GM21786 (cell line): ENCODE measurements at regions not wholly inside any gene's neighbourhood (a gene's known extent, or its start where the extent isn't known, plus 50 kb on each side); places are given as distances from the start of the nearest gene placed in this dataset.
"Not testable (repeated sequence)": the region's sequence is repeated elsewhere in the genome, so short reads cannot be mapped to it uniquely, and the experiment has no call there.

Experiments
- ATAC-seq: cut with Tn5 transposase; IDR thresholded peaks from one replicate; pipeline ENCODE4 v1.9.1; 2021; ENCODE audit not compliant: unreplicated experiment

DNA sequence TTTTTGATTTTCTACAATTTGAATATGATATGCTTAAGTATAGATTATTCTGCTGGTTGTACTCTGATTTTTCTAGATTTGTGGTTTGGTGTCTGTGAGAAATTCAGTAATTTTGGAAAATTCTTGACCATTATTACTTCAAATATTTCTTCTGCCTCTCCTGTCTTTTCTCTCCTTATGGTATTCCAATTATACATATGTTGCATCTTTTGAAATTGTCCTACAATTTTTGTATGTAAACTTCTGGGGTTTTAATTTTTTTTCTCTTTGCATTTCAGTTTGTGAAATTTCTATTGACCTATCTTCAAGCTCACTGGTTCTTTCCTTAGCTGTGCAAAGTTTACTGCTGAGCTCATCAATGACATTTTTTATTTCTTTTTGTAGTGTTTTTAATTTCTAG is 534.4 kb upstream of the SLC35B3 start:
- no peak for ATAC-seq

DNA sequence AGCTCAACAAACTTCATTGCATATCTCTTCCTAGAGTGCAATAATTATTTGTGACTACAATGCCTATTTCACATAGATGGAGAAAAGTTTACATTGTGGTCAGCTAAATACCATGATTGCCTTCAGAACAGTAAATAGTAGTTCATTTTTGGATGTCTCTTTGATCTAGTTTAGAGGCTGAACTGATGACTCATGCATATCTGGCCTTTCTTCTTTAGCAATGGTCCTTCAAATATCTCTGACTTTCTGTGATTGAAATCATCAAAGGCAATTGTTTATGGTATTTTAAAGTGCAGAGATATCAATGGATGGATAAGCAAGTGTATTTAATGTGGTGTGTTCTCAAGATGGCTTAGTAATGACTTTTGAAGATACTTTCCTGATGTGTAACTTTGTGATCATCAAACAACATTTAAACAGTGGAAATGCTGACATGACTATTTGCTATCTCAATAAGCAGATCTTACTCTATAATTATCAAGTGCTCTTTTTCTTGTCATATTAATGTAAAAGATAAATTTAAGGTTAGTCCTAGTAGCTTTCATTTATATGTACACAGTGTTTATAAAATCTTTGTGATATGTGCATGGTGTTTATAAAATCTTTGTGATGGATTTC is 523.7 kb upstream of the SLC35B3 start:
- ATAC-seq = no peak

DNA sequence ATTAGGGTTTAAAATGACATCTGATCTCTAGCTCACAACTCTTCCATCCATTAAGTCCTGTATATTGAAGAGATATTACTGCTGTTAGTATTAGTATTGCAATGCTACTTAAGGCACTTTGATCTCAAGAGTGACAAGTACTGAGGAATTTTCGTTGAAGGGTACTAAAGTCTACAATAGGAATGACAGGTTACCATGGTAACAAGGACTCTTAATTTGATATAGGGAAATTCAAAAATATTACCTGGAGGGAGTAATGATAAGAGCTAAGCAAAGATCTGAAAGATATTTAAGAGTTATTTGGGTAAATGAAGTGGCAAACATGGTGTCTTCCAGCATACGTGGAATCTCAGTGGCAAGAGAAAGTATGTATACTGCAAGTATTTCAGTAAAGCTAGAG is 518.0 kb upstream of the SLC35B3 start:
- no peak for ATAC-seq

DNA sequence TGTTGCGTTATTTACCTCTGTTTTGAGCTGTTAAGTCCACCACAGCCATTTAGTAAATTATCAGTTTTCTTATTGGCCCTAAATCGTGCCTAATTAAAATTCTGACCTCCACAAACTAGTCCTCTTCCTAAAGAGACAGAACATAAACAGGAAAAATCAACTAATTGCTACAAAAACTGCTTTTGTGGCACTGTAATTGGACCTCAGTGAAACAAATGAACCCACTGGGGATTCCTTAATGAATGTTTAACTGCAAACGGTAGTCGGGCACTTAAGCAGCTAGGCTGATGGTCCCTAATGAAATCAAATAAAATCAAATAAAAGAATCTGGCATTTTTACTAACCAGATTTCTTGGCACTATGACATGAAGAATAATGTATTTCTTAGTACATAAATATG is 513.4 kb upstream of the SLC35B3 start:
- ATAC-seq = no peak

DNA sequence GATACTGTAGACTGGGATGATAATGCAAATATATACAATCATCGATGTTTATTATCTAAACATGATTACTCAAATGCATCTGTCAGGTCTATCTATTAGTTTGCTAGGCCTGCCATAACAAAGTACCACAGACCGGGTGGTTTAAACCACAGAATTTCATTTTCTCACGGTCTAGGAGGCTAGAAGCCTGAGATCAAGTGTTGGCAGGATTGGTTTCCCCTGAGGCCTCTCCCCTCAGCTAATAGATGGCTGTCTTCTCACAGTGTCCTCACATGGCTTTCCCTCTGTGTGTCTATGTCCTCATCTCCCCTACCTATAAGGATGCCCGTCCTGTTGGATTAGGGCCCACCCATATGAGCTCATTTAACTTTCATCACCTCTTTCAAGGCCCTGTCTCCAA is 512.6 kb upstream of the SLC35B3 start:
- ATAC-seq = no peak

DNA sequence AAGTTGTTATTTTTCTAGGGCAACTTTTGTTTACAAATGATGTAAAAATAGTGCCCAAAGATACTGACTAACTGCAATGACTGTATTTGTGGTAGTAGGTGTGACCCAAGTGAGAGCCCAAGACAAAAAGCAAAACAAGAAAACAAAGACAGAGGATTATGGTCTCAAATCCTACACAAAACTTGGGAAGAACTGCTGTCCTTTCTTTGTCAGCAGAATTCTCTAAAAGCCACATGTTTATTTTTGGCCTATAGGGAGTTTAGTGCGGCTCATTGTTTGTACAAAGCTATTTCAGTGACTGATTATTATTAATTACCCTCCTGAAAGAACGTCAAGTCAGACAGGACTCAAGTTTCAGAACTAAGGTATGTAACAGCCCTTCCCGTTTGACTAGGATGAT is 509.2 kb upstream of the SLC35B3 start:
- no peak for ATAC-seq

DNA sequence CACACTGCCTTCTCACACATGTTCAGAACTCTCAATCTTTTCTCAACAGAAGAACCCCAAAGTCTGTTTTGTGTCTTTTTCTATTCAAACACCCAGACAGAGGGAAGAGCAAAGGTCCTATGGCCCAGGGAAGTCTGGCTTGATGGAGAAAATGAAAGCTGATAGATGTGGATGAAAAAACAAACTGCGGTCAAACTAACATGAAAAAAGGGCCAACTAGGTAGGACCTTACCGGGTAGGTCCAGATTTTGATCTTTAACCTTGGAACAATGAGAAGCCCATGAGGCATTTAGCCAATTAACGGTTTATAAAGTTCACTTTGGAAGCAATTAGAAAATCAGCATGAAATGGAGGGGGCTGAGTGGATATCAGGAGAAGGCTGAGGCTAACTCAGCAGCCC is 507.7 kb upstream of the SLC35B3 start:
- ATAC-seq = no peak

DNA sequence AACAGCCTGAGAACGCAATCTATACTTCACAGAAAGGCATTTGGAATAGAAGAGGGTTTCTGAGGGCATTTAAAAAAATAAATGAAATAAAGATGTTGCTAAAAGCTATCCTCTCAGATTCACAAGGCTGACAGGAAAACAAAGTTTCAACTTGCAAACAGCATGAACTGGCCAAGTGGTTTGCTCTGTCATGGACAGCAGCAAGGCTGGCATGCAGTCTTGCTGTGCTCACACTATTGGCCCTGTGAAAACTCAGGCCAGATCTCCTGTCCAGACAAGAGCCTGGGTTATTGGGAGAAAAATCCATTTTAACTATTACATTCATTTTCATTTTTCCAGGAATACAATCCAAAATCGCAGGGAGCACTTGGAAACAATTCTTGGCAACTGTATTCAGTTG is 506.2 kb upstream of the SLC35B3 start:
- ATAC-seq = no peak

DNA sequence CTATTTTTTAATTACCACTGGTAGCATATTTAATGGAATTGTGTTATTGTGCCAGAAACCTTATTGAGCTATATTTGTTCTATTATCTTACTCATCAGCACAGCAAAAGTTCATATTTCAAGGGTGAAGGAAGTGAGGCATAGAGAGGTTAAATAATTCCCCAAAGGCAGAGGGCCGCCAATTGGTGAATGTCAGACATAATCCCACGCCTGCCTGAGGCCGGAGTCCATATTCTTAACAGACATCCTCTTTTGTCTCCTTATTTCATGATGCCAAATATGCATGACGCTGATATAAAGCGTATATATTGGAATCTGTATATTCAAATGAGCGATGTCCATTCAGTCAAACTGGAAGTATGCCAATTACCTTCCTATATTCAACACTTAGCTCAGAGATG is 505.0 kb upstream of the SLC35B3 start:
- no peak for ATAC-seq

DNA sequence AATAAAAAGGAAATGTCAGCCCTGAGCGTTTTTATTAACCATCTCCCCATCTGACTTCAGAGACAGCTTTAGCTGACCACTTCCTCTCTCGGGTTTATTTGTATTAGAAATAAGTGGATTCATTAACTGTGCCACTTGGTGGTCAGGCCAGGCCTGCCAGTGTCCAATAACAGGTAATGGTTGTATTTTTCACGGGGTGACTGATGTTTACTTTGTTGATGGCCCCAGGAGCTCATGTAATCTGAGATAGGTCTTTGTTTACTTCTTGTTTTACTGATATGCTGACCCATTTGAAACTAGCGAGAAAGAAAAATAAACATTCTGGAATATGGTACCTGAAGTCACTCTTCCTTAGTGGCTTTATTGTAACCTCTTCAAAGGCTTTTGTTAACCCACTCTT is 504.3 kb upstream of the SLC35B3 start:
- no peak for ATAC-seq

DNA sequence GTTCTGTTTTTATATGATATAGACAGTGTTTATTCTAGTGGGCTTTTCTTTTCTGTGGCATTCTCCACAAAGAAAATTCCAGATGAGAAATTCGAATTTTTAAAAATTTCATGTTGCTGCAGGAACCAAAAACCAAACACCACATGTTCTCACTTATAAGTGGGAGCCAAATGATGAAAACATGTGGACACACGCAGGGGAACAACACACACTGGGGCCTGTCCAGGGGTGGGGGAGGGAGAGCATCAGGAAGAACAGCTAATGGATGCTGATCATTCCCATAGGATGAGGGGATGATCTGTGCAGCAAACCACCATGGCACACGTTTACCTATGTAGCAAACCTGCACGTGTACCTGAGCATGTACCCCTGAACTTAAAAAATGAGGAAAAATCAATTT is 499.0 kb upstream of the SLC35B3 start:
- ATAC-seq = no peak

DNA sequence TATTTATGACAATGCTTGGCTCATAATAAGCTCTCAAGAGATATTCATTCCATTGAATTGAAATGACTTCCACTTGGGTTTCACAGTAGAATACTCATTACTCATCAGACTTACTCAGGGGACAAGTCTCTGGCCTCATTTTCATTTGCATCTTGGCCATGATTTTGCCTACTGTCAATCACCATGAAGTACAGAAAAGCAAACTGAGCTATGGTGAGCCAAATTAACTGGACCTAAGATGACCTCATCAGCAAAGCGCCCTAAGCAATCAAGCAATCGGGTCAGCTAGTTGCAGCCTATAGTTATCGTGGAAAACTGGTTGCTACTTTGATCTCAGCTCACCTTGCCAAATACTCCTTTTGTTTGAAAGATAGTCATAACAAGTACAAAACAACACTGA is 494.7 kb upstream of the SLC35B3 start:
- ATAC-seq = no peak

DNA sequence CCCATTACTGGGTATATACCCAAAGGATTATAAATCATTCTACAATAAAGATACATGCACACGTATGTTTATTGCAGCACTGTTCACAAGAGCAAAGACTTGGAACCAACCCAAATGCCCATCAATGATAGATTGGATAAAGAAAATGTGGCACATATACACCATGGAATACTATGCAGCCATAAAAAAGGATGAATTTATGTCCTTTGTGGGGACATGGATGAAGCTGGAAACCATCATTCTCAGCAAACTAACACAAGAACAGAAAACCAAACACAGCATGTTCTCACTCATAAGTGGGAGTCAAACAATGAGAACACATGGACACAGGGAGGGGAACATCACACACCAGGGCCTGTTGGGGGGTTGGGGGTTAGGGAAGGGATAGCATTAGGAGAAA is 484.9 kb upstream of the SLC35B3 start:
- ATAC-seq = not testable (repeated sequence)

DNA sequence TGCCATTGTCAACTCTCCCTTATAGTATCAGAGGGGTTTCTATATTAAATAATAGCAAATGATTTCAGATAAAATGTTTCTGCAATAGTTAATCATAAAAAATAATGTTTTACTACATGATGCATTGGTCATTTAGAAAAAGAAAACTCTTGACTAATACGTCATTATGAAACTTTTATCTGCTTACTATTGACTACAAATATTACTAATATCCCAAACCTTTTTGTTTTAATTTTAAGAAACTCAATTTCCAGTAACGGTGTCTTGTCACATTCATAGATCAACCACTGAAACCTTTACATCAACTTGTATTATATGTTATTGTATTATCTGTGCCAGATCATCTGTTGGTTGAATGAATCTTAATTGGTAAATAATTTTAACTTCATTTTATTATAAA is 482.9 kb upstream of the SLC35B3 start:
- ATAC-seq = no peak

DNA sequence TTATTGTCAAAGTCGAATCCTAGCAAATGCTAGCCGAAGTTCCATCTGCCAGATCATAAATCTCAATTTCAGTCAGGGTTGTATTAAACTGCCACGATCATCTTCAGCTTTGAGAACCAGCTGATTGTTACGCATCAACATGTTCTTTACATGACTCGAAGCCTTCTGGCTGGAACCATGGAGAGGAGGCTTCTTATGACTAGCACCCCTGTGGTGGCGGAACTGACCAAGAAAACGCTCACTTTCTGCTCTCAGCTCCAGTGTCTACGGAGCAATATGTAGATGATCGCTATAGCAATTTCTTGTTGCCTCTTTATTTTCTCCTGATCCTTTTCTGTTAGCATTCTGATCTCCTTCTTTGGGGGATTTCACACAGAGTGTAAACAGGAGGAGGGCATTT is 479.4 kb upstream of the SLC35B3 start:
- no peak for ATAC-seq

DNA sequence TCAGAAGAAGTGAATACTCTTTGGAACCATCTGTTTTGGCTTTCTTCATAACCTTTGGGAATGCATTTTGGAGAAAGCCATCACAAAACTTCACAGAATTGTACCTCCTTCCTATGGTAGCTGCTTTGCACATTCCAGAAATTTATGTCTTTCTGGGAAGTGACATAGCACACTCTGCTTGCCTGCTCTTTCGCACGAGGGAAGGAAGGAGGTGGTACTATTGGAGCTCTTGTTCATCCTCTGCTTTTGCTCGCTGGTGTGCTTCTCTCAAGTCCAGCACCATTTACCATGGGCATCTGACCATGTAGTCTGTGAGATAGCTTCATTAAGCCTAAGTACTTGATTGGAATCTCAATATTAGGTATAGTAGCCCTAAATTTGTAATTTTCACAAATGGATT is 473.3 kb upstream of the SLC35B3 start:
- no peak for ATAC-seq

DNA sequence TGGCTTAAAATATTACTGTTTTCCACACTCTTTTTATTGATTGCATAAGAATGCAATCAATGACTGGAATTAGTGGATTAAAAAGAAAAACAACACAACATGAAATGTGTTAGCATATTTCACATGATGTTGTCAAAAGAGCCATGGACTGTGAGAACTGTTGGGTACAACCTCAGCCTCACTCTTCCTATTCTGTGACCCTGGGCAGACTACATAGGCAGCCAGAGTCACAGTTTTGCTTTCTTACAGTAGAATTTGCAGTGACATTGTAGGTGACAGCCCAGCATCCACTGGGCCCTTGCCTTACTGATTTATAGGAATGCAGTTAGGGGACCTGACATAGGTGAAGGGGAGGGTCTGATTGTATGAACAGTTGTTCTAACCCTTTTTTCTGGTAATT is 471.4 kb upstream of the SLC35B3 start:
- no peak for ATAC-seq

DNA sequence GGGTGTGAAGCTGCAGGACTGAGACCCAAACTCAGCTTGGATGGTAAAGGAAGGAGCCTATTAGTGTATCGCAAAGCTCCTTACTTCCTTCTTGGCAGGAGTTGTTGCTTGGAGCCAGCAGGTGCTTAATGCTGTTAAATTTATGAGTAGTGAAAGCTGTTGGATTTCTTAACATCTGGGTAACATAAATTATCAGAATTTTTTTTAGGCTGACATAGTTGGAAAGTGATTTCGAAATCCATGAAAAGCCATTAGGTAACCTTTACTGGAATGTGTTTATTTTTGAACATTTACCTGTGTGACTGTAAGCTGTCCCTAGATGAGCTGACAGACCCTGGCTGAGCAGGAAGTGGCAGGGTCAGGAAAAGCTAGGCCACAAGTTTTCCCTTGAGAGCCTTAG is 470.4 kb upstream of the SLC35B3 start:
- ATAC-seq = no peak

DNA sequence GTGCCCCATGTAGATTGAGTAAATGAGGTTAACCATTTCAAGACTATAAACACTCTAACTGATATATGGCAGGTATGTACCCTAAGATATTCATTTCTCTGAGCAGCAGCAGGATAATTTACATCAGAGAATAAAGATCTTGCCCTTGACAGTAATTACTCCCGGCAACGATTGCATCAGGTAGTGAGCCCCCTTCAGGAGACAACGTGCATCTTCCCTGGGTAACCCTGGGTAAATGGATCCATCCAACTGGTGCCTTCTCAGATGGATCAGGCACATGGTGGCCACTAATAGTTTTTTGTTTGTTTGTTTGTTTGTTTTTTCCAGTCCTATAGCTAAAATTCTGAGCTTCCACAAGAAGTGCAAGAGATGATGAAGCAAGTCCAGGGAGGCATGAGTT is 469.4 kb upstream of the SLC35B3 start:
- no peak for ATAC-seq

DNA sequence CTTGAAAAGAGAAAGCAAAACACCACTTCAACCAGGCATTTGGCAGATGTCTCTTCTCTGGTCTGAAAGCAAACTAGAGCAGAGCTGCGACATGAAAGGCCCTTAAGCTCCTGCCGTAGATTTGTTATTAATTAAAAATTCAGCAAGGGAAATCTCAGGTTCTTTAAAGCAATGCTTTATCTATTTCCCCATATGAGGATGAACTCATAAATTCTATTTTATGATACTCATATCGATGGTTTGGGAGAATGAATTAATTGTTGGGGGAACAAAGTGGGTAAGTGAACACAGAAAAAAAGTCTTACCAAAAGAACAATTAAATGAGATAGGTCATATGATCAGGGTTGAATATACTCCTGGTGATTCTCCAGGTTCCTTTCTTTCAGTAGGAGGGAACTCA is 464.7 kb upstream of the SLC35B3 start:
- no peak for ATAC-seq

DNA sequence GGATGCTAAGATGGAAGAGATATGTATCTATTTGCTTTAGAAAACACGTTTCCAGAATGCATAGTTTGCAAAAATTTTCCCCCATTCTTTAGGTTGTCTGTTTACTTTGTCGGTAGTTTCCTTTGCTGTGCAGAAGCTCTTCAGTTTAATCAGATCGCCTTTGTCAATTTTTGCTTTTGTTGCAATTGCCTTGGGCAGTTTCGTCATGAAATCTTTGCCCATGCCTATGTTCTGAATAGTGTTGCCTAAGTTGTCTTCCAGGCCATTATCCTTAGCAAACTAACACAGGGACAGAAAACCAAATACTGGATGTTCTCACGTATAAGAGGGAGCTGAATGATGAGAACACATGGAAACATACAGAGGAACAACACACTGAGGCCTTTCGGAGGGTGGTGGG is 454.2 kb upstream of the SLC35B3 start:
- no peak for ATAC-seq

DNA sequence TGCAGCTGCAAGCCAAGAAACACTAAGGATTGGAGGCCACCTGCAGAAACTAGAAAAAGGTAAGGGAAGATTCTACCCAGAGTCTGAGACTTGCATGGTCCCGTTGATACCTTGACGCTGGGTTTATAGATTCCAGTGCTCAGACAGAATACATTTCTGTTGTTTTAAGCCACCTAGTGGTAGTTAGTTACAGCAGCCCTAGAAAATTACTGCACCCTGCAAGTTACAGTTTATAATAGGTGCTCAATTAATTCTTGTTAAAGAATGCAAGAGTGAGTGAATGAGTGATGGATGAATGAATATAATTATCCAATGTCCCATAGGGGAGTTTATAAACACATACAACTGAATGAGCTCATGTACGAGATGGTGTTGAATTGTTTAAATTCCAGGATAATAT is 453.1 kb upstream of the SLC35B3 start:
- ATAC-seq = no peak

DNA sequence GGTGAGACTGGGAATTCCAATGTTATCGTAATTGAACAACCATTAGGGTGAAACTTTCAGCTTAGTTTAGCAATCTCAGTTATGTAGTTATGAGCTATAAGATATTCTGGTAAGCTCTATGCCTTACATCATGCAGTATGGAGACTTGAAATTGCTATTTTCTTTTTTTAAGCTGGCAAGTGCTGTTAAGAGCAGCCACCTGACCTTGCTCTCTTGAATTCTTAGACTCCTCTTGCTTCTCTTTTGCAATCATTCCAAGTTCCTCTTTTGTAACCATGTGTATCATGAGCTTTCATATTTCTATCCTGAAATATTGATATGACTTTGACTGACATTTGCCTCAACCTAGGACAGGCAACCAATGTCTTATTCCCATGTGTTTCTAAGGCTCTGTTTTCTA is 446.3 kb upstream of the SLC35B3 start:
- ATAC-seq = no peak

DNA sequence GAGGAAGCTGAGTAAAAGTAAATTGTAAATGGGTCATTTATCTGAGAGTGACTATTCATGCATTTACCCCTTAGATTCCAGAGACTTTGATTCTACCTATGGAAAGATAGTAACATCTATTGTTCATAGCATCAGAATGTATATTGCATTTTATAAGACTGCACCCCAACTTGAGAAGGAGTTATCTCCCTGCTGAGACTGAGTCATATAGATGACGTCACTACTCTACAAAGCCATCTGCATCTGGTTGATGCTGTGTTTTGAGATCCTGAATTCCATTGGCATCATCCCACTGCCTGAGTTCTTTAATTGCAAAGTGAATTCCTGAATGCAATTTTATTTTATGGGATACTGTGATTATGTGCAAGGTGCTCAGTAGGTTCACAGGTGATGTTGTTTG is 444.0 kb upstream of the SLC35B3 start:
- no peak for ATAC-seq
